ENCODE measurements at regions not wholly inside any gene's neighbourhood (a gene's known extent, or its start where the extent isn't known, plus 50 kb on each side); places are given as distances from the start of the nearest gene placed in this dataset.

DNA sequence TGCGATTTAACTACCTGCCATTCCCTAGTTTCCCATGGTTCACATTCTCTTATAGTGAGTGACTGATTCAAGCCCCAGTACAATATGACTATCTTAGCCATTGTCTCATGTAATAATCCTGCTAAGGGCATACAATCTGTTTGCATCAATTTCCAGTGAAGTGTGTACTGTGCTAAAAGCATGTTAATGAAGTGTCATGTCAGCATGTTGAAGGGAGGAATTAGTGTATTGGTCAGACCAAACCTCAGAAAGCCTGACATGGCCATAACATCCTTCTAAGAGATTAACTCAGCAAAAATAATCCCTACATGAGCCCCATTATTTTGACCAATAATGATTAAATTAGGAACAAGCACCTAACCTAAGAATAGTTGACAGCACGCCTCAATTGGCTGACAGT is 442.4 kb downstream of the ENC1 start:
- no peaks in the 10 kb centered on the region for H3K36me3 ChIP-seq (ENCODE audit: low read depth, missing control alignments)
- no peaks in the 10 kb centered on the region for H3K9me3 ChIP-seq
- intact Hi-C loops (cut with DNase I; ENCODE audit: low total_unique reads): no loop called here
- peaks cover 15% of the 10 kb centered on the region for H3K4me1 ChIP-seq
- 88 to 98% methylated on average over 2 of the region's 2 CpGs for WGBS, 2 donors
- no peak overlapping the region for H3K4me3 ChIP-seq
- TF ChIP-seq, protein P1, sequence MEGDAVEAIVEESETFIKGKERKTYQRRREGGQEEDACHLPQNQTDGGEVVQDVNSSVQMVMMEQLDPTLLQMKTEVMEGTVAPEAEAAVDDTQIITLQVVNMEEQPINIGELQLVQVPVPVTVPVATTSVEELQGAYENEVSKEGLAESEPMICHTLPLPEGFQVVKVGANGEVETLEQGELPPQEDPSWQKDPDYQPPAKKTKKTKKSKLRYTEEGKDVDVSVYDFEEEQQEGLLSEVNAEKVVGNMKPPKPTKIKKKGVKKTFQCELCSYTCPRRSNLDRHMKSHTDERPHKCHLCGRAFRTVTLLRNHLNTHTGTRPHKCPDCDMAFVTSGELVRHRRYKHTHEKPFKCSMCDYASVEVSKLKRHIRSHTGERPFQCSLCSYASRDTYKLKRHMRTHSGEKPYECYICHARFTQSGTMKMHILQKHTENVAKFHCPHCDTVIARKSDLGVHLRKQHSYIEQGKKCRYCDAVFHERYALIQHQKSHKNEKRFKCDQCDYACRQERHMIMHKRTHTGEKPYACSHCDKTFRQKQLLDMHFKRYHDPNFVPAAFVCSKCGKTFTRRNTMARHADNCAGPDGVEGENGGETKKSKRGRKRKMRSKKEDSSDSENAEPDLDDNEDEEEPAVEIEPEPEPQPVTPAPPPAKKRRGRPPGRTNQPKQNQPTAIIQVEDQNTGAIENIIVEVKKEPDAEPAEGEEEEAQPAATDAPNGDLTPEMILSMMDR (IDR thresholded peaks at IDR 0.05): no peak
- no peak for TF ChIP-seq POLR2A (IDR thresholded peaks at IDR 0.05)
- DNase-seq: no peak
- H3K27me3 ChIP-seq: no peaks in the 10 kb centered on the region
- no peak overlapping the region for H3K27ac ChIP-seq

DNA sequence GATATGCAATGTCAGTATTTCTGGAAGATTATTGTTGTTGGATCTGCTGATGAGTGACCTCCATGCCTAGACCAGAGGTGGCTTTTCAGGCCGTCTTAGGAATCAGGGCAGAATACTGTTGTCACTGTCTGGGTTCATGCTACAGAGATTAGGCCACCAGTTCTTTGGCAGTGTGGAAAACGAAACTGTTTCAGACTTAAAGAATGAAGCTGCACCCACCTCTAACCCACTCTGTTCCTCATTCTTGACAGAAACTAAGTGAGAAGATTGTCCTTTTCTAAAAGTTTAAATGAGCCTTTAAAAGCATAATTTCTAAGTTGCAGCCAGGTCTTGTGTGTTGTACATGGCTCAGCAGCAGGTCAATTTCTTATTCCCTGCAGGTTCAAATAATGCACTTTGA is 444.3 kb downstream of the ENC1 start:
- Histone ChIP-seq H3K27ac (no peak overlapping the region), H3K36me3 (ENCODE audit: low read depth, missing control alignments) (no peaks in the 10 kb centered on the region), H3K4me1 (peaks cover 10% of the 10 kb centered on the region), H3K27me3 (no peaks in the 10 kb centered on the region), H3K4me3 (no peak overlapping the region), H3K9me3 (no peaks in the 10 kb centered on the region)
- no peak for TF ChIP-seq POLR2A (IDR thresholded peaks at IDR 0.05)
- TF ChIP-seq, protein P1 (IDR thresholded peaks at IDR 0.05): no peak
- no peak for DNase-seq
- WGBS, 2 donors: 72 to 79% methylated on average over 2 of the region's 2 CpGs
- intact Hi-C loops (cut with DNase I; ENCODE audit: low total_unique reads): no loop called here

DNA sequence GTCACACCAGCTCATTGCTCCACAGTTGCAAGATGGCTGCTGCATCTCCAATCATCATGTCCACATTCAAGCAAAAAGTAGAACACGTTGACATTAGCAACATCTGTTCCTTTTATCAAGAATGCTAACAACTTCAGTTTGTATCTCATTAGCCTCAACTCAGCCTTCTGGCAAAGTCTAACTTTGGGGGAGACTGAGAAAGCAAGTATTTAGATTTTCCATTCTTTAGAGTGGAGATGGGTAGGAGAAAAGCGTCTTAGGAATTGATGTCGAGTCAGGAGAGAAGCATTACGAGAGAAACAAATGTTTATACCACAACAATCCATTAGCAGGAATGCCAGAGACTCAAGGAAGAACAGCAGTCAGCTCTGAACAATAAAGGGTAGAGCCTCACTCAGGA is 446.3 kb downstream of the ENC1 start:
- Histone ChIP-seq H3K4me1 (no peaks in the 10 kb centered on the region), H3K27ac (no peak overlapping the region), H3K27me3 (no peaks in the 10 kb centered on the region), H3K36me3 (ENCODE audit: low read depth, missing control alignments) (no peaks in the 10 kb centered on the region), H3K4me3 (no peak overlapping the region), H3K9me3 (no peaks in the 10 kb centered on the region)
- no peak for DNase-seq
- intact Hi-C loops (cut with DNase I; ENCODE audit: low total_unique reads): no loop called here
- TF ChIP-seq, protein P1 (IDR thresholded peaks at IDR 0.05): no peak
- TF ChIP-seq POLR2A (IDR thresholded peaks at IDR 0.05): no peak
- WGBS, 2 donors: 86 to 88% methylated on average over 4 of the region's 4 CpGs

DNA sequence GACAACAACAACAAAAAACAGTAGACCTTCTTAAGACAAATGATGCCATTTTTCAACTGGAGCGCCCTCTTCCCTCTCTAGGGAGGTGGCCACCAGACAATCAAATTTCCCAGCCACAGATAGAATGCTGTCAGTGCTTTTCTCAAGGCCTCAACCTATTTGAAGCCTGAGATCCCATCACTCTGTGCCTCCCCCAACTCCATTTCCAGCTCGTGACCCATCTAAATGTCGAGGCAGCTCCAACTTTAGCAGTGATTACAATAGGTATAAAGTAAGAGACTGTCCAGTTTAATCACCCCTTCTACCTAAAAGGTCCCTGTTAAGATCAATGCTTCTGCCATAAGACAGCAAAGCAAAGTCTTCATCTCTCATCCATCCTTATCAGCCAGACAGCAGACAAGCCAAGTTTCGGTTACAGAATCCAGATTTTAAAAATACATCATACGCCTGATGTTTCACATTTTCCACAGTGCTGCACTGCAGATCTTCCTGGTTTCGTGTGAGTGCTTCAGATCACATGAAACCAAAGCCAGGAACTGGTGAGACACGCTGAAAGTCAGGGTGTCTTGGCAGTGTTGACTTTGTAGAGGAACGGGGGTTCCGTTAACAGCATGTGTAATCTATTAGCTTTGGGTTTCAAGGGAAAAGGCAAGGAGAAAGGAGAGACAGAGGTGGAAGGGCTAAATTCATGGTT is 447.8 kb downstream of the ENC1 start:
- Histone ChIP-seq H3K27me3 (no peaks in the 10 kb centered on the region), H3K4me1 (no peaks in the 10 kb centered on the region), H3K4me3 (no peak overlapping the region), H3K9me3 (no peaks in the 10 kb centered on the region), H3K36me3 (ENCODE audit: low read depth, missing control alignments) (no peaks in the 10 kb centered on the region), H3K27ac (peak overlapping the region; percentile 4 to 65)
- intact Hi-C loops (cut with DNase I; ENCODE audit: low total_unique reads): no loop called here
- peak; percentile 22 for DNase-seq
- 60 to 69% methylated on average over 9 of the region's 9 CpGs for WGBS, 2 donors
- TF ChIP-seq POLR2A (IDR thresholded peaks at IDR 0.05): no peak
- TF ChIP-seq, protein P1 (IDR thresholded peaks at IDR 0.05): no peak

Data from testis (tissue), 2 donors.